Activated CD4-positive, alpha-beta T cell treated with anti-CD3 and anti-CD28 coated beads, Interleukin-2, amount 50 U/mL, for 24 hours (primary cell): ENCODE measurements at regions not wholly inside any gene's neighbourhood (a gene's known extent, or its start where the extent isn't known, plus 50 kb on each side); places are given as distances from the start of the nearest gene placed in this dataset.
"Not testable (repeated sequence)": the region's sequence is repeated elsewhere in the genome, so short reads cannot be mapped to it uniquely, and the experiment has no call there.

ENCODE experiments used
- DNase-seq, 2 donors: peaks; one replicate each; pipeline ENCODE4 v3.0.0-alpha.2; 2020; ENCODE audit warnings: low read depth in 1 of 2, low spot score in 1 of 2

GRCh38 chrY:12212394-12212793, 488.6 kb upstream of the USP9Y start:
- DNase-seq: no peak

- DNase-seq: peak in 1 of 2 donors; percentile 1
Observed at GRCh38 chrY:12215564-12216022, 485.4 kb upstream of the USP9Y start.

GRCh38 chrY:12230921-12231320, 470.1 kb upstream of the USP9Y start:
- no peak for DNase-seq

- DNase-seq: no peak
Observed at GRCh38 chrY:12236399-12236798, 464.6 kb upstream of the USP9Y start.

GRCh38 chrY:12240326-12240725, 460.7 kb upstream of the USP9Y start:
- not testable (repeated sequence) for DNase-seq

- no peak for DNase-seq
Observed at GRCh38 chrY:12244146-12244545, 456.9 kb upstream of the USP9Y start.

- DNase-seq: no peak
Observed at GRCh38 chrY:12253756-12254155, 447.3 kb upstream of the USP9Y start.

GRCh38 chrY:12271162-12271561, 429.9 kb upstream of the USP9Y start:
- DNase-seq: no peak

- DNase-seq: no peak
Observed at GRCh38 chrY:12285608-12286007, 415.4 kb upstream of the USP9Y start.

GRCh38 chrY:12288919-12289318, 412.1 kb upstream of the USP9Y start:
- no peak for DNase-seq

- DNase-seq: no peak
Observed at GRCh38 chrY:12289415-12289814, 411.6 kb upstream of the USP9Y start.

GRCh38 chrY:12292542-12292941, 408.5 kb upstream of the USP9Y start:
- no peak for DNase-seq

- DNase-seq: no peak
Observed at GRCh38 chrY:12296460-12296859, 404.6 kb upstream of the USP9Y start.

- not testable (repeated sequence) for DNase-seq
Observed at GRCh38 chrY:12299796-12300195, 401.2 kb upstream of the USP9Y start.

GRCh38 chrY:12303464-12303863, 397.6 kb upstream of the USP9Y start:
- no peak for DNase-seq

- DNase-seq: no peak
Observed at GRCh38 chrY:12305456-12305855, 395.6 kb upstream of the USP9Y start.

- DNase-seq: peak in 1 of 2 donors; percentile 11
Observed at GRCh38 chrY:12309212-12309611, 391.8 kb upstream of the USP9Y start.

- DNase-seq: no peak
Observed at GRCh38 chrY:12310832-12311231, 390.2 kb upstream of the USP9Y start.

- DNase-seq: no peak
Observed at GRCh38 chrY:12327751-12328150, 373.3 kb upstream of the USP9Y start.

- not testable (repeated sequence) for DNase-seq
Observed at GRCh38 chrY:12331917-12332316, 369.1 kb upstream of the USP9Y start.

- no peak for DNase-seq
Observed at GRCh38 chrY:12343211-12343610, 357.8 kb upstream of the USP9Y start.

GRCh38 chrY:12348181-12348580, 352.9 kb upstream of the USP9Y start:
- DNase-seq: no peak

- DNase-seq: no peak
Observed at GRCh38 chrY:12357204-12357603, 343.8 kb upstream of the USP9Y start.

- no peak for DNase-seq
Observed at GRCh38 chrY:12357655-12358054, 343.4 kb upstream of the USP9Y start.
